ENCODE measurements at regions not wholly inside any gene's neighbourhood (a gene's known extent, or its start where the extent isn't known, plus 50 kb on each side); places are given as distances from the start of the nearest gene placed in this dataset.

DNA sequence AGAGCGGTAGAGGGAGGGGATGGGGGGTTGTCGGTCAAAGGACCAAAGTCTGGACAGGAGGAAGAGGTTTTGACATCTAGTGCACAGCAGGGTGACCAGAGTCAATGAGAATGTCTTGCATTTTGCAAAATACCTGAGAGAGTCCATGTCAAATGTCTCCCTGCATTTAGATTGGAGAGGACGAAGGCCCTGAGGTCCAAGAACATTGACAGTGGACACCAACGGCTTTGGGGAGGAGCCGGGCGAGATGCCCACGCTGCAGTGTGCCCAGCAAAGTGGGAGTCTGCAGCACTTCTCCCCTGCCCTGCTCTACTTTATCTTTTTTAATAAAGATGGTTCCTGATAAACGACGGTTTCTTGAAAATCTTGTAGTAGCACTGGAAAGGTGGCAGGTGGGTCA is 67.4 kb upstream of the TAMM41 start:
- TF ChIP-seq HOXA7 (CRISPR knock-in tag; IDR thresholded peaks at IDR 0.05) = no peak
- TF ChIP-seq, protein P1, sequence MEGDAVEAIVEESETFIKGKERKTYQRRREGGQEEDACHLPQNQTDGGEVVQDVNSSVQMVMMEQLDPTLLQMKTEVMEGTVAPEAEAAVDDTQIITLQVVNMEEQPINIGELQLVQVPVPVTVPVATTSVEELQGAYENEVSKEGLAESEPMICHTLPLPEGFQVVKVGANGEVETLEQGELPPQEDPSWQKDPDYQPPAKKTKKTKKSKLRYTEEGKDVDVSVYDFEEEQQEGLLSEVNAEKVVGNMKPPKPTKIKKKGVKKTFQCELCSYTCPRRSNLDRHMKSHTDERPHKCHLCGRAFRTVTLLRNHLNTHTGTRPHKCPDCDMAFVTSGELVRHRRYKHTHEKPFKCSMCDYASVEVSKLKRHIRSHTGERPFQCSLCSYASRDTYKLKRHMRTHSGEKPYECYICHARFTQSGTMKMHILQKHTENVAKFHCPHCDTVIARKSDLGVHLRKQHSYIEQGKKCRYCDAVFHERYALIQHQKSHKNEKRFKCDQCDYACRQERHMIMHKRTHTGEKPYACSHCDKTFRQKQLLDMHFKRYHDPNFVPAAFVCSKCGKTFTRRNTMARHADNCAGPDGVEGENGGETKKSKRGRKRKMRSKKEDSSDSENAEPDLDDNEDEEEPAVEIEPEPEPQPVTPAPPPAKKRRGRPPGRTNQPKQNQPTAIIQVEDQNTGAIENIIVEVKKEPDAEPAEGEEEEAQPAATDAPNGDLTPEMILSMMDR (IDR thresholded peaks at IDR 0.05) = no peak
- TF ChIP-seq KDM1A (IDR thresholded peaks at IDR 0.05; ENCODE audit: low read depth) = no peak
- TF ChIP-seq SMC3 (IDR thresholded peaks at IDR 0.05) = no peak
- TF ChIP-seq, protein P2, sequence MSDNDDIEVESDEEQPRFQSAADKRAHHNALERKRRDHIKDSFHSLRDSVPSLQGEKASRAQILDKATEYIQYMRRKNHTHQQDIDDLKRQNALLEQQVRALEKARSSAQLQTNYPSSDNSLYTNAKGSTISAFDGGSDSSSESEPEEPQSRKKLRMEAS (IDR thresholded peaks at IDR 0.05) = no peak
- TF ChIP-seq HDAC2 (IDR thresholded peaks at IDR 0.05) = no peak
- TF ChIP-seq CBX8 (IDR thresholded peaks at IDR 0.05) = no peak
- TF ChIP-seq CHD2 (IDR thresholded peaks at IDR 0.05; ENCODE audit: low read length, partially characterized antibody) = no peak
- TF ChIP-seq, protein P3, sequence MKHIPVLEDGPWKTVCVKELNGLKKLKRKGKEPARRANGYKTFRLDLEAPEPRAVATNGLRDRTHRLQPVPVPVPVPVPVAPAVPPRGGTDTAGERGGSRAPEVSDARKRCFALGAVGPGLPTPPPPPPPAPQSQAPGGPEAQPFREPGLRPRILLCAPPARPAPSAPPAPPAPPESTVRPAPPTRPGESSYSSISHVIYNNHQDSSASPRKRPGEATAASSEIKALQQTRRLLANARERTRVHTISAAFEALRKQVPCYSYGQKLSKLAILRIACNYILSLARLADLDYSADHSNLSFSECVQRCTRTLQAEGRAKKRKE (CRISPR knock-in tag; IDR thresholded peaks at IDR 0.05; ENCODE audit: low read depth) = no peak
- no peak for TF ChIP-seq BHLHE40 (IDR thresholded peaks at IDR 0.05; ENCODE audit: low read depth, low read length)
- TF ChIP-seq ZNF302 (CRISPR knock-in tag; IDR thresholded peaks at IDR 0.05) = no peak
- TF ChIP-seq, protein P4, sequence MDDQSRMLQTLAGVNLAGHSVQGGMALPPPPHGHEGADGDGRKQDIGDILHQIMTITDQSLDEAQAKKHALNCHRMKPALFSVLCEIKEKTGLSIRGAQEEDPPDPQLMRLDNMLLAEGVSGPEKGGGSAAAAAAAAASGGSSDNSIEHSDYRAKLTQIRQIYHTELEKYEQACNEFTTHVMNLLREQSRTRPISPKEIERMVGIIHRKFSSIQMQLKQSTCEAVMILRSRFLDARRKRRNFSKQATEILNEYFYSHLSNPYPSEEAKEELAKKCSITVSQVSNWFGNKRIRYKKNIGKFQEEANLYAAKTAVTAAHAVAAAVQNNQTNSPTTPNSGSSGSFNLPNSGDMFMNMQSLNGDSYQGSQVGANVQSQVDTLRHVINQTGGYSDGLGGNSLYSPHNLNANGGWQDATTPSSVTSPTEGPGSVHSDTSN (IDR thresholded peaks at IDR 0.05) = no peak
